H54 (cell line): ENCODE measurements at regions not wholly inside any gene's neighbourhood (a gene's known extent, or its start where the extent isn't known, plus 50 kb on each side); places are given as distances from the start of the nearest gene placed in this dataset.
A peak's percentile ranks its signal among the peaks of the same experiment; 100 is the strongest.

ENCODE experiments used
- DNase-seq: peaks from one replicate; pipeline ENCODE4 v3.0.0; 2011; ENCODE audit warnings: low spot score, mixed read lengths; ENCODE audit not compliant: insufficient read length
- FAIRE-seq: peaks from 3 replicates; lab custom pipeline; 2011; peaks lifted over from hg19 to GRCh38; lab: Jason Lieb, UNC
- POLR2A ChIP-seq: IDR thresholded peaks from 2 replicates; pipeline ENCODE4 v1.6.1; 2011; ENCODE audit warnings: low read depth, mild to moderate bottlenecking, low read length

GRCh38 chr16:48865520-48865919 lies 255.5 kb upstream of the N4BP1 start:
- FAIRE-seq (no peak), DNase-seq (no peak)
- no peak for TF ChIP-seq POLR2A

DNA sequence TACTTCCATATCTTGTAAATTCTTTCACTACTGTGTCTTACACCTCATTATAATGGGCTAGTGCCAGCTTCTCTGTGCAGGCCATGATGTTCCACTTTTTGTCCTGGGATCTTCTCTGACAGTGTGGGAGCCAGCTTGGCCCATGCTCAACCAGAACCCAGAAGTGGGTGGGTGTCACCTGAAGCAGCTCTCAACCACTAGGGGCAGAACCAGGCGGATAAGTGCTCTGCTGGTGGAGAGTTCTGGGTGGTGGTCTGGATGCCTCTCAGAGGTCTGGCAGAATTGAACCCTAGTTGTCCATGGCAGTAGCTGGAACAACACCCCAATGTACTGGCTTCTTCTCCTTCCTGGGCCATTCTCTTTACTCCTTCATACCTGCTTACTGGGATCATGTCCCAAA lies 254.1 kb upstream of the N4BP1 start:
- FAIRE-seq (no peak), DNase-seq (no peak)
- no peak for TF ChIP-seq POLR2A

- DNase-seq (peak; percentile 71), FAIRE-seq (peak; percentile 87)
- TF ChIP-seq POLR2A, result no peak
These were observed 252.1 kb upstream of the N4BP1 start for GRCh38 chr16:48862087-48862532.

GRCh38 chr16:48860341-48860740 lies 250.4 kb upstream of the N4BP1 start:
- DNase-seq, result no peak
- TF ChIP-seq POLR2A, result no peak
- no peak for FAIRE-seq

DNA sequence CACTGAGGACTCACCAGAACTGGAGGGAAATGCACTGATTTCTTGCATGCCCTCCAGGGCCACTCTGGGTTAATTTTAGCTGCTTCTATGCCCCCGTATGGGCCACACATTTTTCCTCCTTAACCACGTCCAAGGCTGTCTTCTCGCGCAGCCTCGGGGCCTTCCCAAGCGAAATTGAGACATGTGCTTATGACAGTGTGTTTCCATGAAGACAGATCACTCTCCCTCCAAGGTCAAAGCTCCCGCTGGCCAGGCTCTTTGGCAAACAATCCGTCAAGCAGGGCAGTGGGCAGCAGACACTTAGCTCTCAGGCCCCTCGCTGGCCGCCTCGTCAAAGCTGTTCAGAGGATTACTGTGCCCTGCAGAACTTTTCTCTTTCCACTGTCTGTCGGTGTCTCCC lies 243.0 kb upstream of the N4BP1 start:
- no peak for TF ChIP-seq POLR2A
- FAIRE-seq (no peak), DNase-seq (no peak)

- DNase-seq (no peak), FAIRE-seq (no peak)
- TF ChIP-seq POLR2A, result no peak
These were observed 242.5 kb upstream of the N4BP1 start for GRCh38 chr16:48852458-48852857.

GRCh38 chr16:48850097-48850770 lies 240.3 kb upstream of the N4BP1 start:
- FAIRE-seq (no peak), DNase-seq (no peak)
- no peak for TF ChIP-seq POLR2A

DNA sequence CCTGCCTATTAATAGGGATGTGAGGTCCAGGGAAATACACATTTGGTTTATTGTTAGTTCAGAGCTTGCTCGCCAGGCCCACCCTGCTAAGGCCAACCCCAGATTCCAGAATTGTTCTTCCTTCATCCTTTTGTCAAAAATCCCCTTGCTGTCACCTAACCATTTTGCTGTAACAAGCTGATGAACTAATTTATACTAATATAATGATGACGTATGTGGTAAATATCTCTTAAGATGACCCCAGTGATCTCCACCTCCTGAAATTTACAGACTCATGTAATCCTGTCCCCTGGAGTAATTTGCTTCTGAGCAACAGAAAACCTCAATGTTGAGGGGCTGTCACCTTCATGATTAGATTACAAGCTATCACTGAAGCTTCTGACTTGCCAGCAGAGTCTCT lies 236.3 kb upstream of the N4BP1 start:
- TF ChIP-seq POLR2A, result no peak
- DNase-seq (no peak), FAIRE-seq (no peak)

DNA sequence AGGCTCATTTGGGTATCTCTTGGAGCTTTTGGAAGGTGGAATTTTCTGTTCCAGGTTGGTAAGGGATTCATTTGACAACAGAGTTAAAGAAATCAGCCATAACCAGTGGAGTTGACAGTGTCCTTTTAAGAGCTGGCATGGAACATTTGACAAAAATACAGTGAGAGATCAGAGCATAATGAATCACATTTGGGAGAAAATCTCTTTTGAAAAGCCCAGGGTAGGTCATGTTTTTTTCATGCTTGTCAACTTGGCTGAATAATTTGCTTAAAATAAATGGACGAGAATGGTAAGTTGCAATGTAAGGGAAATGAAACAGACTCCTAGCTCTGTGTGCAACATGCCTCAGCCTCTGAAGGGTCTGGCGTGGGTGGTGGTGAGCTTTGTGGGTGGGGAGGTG lies 235.3 kb upstream of the N4BP1 start:
- FAIRE-seq, result no peak
- no peak for DNase-seq
- TF ChIP-seq POLR2A, result no peak

- no peak for TF ChIP-seq POLR2A
- no peak for DNase-seq
- no peak for FAIRE-seq
These were observed 228.4 kb upstream of the N4BP1 start for GRCh38 chr16:48838349-48838748.

DNA sequence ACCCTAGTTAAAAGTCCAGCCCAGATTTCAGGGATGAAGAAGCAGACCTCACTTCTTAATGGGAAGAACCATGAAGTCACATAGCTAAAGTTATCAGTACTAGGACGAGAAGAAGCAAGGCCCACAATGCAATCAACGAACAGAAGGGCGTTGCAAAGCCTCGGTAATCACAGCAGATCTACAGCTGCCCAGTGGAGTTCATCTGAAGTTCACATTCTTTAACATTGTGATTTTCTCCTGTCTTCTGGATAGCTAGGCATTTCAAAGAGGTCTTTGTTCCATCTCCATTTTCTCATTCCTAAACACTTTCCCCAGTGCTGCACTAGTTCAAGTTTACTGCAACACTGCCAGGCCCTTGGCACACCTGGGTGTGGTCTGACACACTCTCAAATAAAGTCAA lies 226.7 kb upstream of the N4BP1 start:
- DNase-seq (no peak), FAIRE-seq (no peak)
- no peak for TF ChIP-seq POLR2A

- DNase-seq (no peak), FAIRE-seq (no peak)
- TF ChIP-seq POLR2A, result no peak
These were observed 226.1 kb upstream of the N4BP1 start for GRCh38 chr16:48836067-48836466.

- FAIRE-seq (no peak), DNase-seq (no peak)
- no peak for TF ChIP-seq POLR2A
These were observed 224.6 kb upstream of the N4BP1 start for GRCh38 chr16:48834576-48834975.

DNA sequence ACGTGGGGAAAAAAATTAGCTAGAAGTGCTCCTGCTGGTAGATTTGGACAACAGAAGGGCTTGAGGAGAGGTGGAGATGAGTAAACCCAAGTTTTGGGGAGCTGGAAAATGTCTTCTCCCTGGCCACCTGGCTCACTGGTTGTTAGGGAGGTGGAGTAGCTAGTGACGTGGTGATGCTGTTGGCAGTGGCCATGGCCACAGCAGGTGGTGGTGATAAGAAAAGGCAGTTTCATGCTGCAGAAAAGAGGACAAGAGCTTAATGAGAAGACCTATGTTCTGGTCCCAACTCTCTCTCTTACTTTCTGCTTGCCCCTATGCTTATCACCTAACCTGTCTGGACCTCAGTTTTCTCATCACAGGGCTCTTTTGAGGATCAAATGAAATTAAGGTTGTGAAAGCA lies 223.5 kb upstream of the N4BP1 start:
- DNase-seq, result no peak
- no peak for FAIRE-seq
- no peak for TF ChIP-seq POLR2A

GRCh38 chr16:48831076-48831722 lies 221.2 kb upstream of the N4BP1 start:
- FAIRE-seq (no peak), DNase-seq (no peak)
- no peak for TF ChIP-seq POLR2A
